DOHH2 (cell line): ENCODE measurements at regions not wholly inside any gene's neighbourhood (a gene's known extent, or its start where the extent isn't known, plus 50 kb on each side); places are given as distances from the start of the nearest gene placed in this dataset.

Experiments used
- H3F3A ChIP-seq: fragments of 200-600 bp; sonication (generic), shearing (Covaris generic); 2 replicates; pipeline ENCODE4 v1.6.0; 2016; ENCODE audit warnings: antibody characterized with exemption, mild to moderate bottlenecking; ENCODE audit not compliant: control insufficient read depth, insufficient read depth
- H3K27ac ChIP-seq: fragments of 200-600 bp; sonication (generic); 2 replicates; pipeline ENCODE4 v1.5.1; 2014; ENCODE audit warnings: low read depth, mild to moderate bottlenecking, low read length, moderate library complexity
- H3K27me3 ChIP-seq: fragments of 200-600 bp; sonication (generic); 2 replicates; pipeline ENCODE4 v1.6.1; 2014; ENCODE audit warnings: mild to moderate bottlenecking, low read length, mixed read lengths; ENCODE audit not compliant: control insufficient read depth
- H3K36me3 ChIP-seq: fragments of 200-600 bp; sonication (generic); 2 replicates; pipeline ENCODE4 v1.6.1; 2014; ENCODE audit warnings: mild to moderate bottlenecking, low read length, moderate library complexity, mixed read lengths; ENCODE audit not compliant: control insufficient read depth
- H3K4me1 ChIP-seq: fragments of 200-600 bp; sonication (generic); 2 replicates; pipeline ENCODE4 v1.6.1; 2014; ENCODE audit warnings: mild to moderate bottlenecking, low read length, mixed read lengths; ENCODE audit not compliant: control insufficient read depth
- H3K4me2 ChIP-seq: fragments of 200-600 bp; sonication (generic); 2 replicates; pipeline ENCODE4 v1.6.0; 2014; ENCODE audit warnings: mild to moderate bottlenecking, low read length, moderate library complexity
- H3K4me3 ChIP-seq: fragments of 200-600 bp; sonication (generic); 2 replicates; pipeline ENCODE4 v1.5.1; 2014; ENCODE audit warnings: mild to moderate bottlenecking, low read length, mixed read lengths
- H3K79me2 ChIP-seq: fragments of 200-600 bp; sonication (generic); 2 replicates; pipeline ENCODE4 v1.6.1; 2014; ENCODE audit warnings: mild to moderate bottlenecking, low read length, mixed read lengths; ENCODE audit not compliant: control insufficient read depth
- H3K9me2 ChIP-seq: fragments of 200-600 bp; sonication (generic); replicated peaks from 2 replicates; pipeline ENCODE4 v1.6.1; 2014; ENCODE audit warnings: mild to moderate bottlenecking, low read length, mixed read lengths; ENCODE audit not compliant: control insufficient read depth
- H3K9me3 ChIP-seq: fragments of 200-600 bp; sonication (generic); 2 replicates; pipeline ENCODE4 v1.6.1; 2014; ENCODE audit warnings: antibody characterized with exemption, low read length, mixed read lengths; ENCODE audit not compliant: control insufficient read depth, insufficient read depth
- H4K20me1 ChIP-seq: fragments of 200-600 bp; sonication (generic); 2 replicates; pipeline ENCODE4 v1.6.0; 2014; ENCODE audit warnings: low read depth, mild to moderate bottlenecking, antibody characterized with exemption, low read length, moderate library complexity; ENCODE audit not compliant: control insufficient read depth, insufficient read depth
- EZH2phosphoT487 ChIP-seq: fragments of 200-600 bp; sonication (generic); IDR thresholded peaks from 2 replicates; pipeline ENCODE4 v1.6.1; 2017; ENCODE audit warnings: borderline replicate concordance, mild to moderate bottlenecking, antibody characterized with exemption, low read length, moderate library complexity, mixed read lengths
- TF ChIP-seq, protein P1 (sequence below): fragments of 200-600 bp; sonication (generic); IDR thresholded peaks from one replicate; pipeline ENCODE4 v1.5.1; 2014; ENCODE audit warnings: antibody characterized with exemption, mild to moderate bottlenecking, low read depth, low read length; ENCODE audit not compliant: poor library complexity, severe bottlenecking

DNA sequence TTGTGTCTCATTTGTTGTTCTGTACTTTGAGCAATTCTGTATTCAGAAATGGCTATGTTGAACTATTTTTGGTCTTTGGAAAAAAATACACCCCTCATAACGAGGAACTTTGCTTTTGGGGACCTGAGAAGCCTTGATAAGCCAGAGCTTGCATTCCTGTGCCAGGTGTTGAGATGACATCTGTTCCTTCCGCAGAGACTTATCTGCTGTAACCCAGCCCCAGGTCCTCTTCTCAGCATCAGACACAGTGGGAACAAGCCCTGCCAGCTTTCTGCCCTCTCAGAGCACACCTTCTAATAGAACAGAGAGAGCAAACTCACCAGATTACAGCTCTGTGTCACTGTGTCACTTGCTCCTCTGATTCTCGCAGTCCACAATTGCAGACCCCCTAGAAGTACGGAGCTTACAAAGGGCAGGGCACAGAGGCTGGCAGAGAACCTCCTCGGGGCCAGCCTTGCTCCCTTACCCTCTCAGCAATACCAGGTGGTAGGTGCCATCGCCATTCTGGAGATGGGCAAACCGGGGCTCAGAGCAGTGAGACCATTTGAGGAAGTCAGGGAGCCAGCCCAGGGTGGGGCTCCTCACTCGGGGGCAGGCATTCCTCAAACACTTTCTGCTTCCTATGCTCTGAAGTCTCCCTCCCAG, 97.4 kb downstream of the DDX1 start:
- H3K36me3 ChIP-seq: no peaks in the 10 kb centered on the region
- H4K20me1 ChIP-seq: no peaks in the 10 kb centered on the region
- H3K4me1 ChIP-seq: no peaks in the 10 kb centered on the region
- peaks cover 4% of the 10 kb centered on the region; the same call in 1 of the 2 replicates for H3K27me3 ChIP-seq
- H3K9me2 ChIP-seq: no peaks in the 10 kb centered on the region
- H3K4me3 ChIP-seq: no peak overlapping the region
- no peak overlapping the region for H3K27ac ChIP-seq
- no peaks in the 10 kb centered on the region for H3F3A ChIP-seq
- TF ChIP-seq EZH2phosphoT487: no peak
- TF ChIP-seq, protein P1, sequence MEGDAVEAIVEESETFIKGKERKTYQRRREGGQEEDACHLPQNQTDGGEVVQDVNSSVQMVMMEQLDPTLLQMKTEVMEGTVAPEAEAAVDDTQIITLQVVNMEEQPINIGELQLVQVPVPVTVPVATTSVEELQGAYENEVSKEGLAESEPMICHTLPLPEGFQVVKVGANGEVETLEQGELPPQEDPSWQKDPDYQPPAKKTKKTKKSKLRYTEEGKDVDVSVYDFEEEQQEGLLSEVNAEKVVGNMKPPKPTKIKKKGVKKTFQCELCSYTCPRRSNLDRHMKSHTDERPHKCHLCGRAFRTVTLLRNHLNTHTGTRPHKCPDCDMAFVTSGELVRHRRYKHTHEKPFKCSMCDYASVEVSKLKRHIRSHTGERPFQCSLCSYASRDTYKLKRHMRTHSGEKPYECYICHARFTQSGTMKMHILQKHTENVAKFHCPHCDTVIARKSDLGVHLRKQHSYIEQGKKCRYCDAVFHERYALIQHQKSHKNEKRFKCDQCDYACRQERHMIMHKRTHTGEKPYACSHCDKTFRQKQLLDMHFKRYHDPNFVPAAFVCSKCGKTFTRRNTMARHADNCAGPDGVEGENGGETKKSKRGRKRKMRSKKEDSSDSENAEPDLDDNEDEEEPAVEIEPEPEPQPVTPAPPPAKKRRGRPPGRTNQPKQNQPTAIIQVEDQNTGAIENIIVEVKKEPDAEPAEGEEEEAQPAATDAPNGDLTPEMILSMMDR: no peak
- no peak overlapping the region for H3K4me2 ChIP-seq
- H3K79me2 ChIP-seq: no peaks in the 10 kb centered on the region
- H3K9me3 ChIP-seq: no peaks in the 10 kb centered on the region

DNA sequence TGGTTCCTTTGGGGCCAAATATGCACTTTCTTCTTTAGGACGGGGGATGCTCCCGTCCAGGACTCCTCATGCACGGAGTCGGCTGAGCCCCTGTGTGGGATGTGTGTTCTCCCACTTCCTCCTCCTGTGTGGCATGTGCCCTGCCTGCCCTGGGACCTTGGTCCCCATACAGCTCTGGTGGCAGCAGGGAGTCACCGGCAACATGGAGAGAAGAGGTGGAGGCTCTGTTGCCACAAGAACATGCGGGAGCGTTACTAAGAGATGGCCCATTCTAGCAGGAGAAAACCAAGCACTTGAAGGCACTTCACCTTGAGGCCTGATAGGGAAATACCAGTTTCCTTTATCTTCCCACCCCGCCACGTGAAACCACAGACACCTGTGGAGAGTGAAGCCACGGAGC, 98.0 kb downstream of the DDX1 start:
- peaks cover 4% of the 10 kb centered on the region; the same call in 1 of the 2 replicates for H3K27me3 ChIP-seq
- no peaks in the 10 kb centered on the region for H3K36me3 ChIP-seq
- H3K4me2 ChIP-seq: no peak overlapping the region
- no peaks in the 10 kb centered on the region for H4K20me1 ChIP-seq
- no peak overlapping the region for H3K4me3 ChIP-seq
- H3K79me2 ChIP-seq: no peaks in the 10 kb centered on the region
- H3K27ac ChIP-seq: no peak overlapping the region
- no peaks in the 10 kb centered on the region for H3F3A ChIP-seq
- TF ChIP-seq EZH2phosphoT487: no peak
- TF ChIP-seq, protein P1: no peak
- H3K4me1 ChIP-seq: no peaks in the 10 kb centered on the region
- H3K9me3 ChIP-seq: no peaks in the 10 kb centered on the region
- H3K9me2 ChIP-seq: no peaks in the 10 kb centered on the region

DNA sequence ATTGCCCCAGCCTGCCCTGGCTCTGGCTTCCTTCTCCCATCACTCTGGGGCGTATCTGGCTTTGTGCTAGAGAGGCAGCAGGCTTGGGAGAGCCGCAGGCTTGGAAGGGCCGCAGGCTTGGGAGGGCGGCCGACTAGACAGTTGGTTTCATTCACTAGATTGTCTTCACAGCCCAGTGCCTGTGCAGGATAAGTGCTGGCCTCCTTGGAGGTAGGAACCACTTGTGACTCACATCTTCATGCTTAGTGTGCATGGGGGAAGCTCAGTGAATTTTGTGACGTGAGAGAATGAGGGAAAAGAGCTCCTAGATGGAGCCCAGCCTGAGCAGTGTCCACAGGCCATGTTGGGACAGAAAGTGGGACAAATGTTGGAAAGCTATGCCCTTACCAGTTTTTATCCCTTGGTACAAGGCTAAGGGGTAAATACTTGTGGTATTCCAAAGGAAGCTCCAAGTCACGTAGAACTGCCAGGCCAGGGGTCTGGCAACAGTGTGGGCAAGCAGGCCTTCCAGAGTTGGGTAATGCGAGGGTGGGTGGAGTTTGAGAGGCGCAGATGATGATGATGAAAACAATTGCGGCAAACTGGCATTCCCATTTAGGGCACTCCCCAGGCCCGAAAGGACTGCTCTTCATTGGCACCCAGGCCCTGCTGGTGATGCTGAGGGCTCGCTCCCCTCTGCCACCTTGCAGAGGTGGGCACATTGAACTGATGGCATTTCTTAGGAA, 100.1 kb downstream of the DDX1 start:
- H4K20me1 ChIP-seq: no peaks in the 10 kb centered on the region
- H3K9me2 ChIP-seq: no peaks in the 10 kb centered on the region
- no peak overlapping the region for H3K4me2 ChIP-seq
- H3K27ac ChIP-seq: no peak overlapping the region
- no peaks in the 10 kb centered on the region for H3K9me3 ChIP-seq
- no peaks in the 10 kb centered on the region for H3K36me3 ChIP-seq
- H3K27me3 ChIP-seq: peaks cover 4% of the 10 kb centered on the region; the same call in 1 of the 2 replicates
- no peaks in the 10 kb centered on the region for H3K79me2 ChIP-seq
- H3F3A ChIP-seq: no peaks in the 10 kb centered on the region
- TF ChIP-seq EZH2phosphoT487: no peak
- TF ChIP-seq, protein P1: no peak
- no peak overlapping the region for H3K4me3 ChIP-seq
- no peaks in the 10 kb centered on the region for H3K4me1 ChIP-seq
